HCT116 (cell line): ENCODE measurements at regions not wholly inside any gene's neighbourhood (a gene's known extent, or its start where the extent isn't known, plus 50 kb on each side); places are given as distances from the start of the nearest gene placed in this dataset.

ENCODE experiments used
- ATAC-seq: fragments of 200-7000 bp; cut with Tn5 transposase; 2 replicates; pipeline ENCODE4 v1.9.1; 2020; ENCODE audit warnings: mild to moderate bottlenecking, moderate library complexity
- BruUV-seq: library from RNA; stranded (reverse); fragments of 400-500 nt; replicated peaks from 2 replicates; lab custom pipeline; 2021; lab: Mats Ljungman, UMichigan
- CTCF ChIA-PET: fragments of 300-600 bp; sonication (Branson Sonifier 250); formaldehyde crosslinking; loops from one replicate; lab custom pipeline; 2021; ENCODE audit warnings: antibody characterized with exemption; lab: Charles Lee
- POLR2A ChIA-PET: fragments of 300-600, 350-600 bp; sonication (Branson Sonifier 250); formaldehyde crosslinking; loops from one replicate; lab custom pipeline; 2021; ENCODE audit warnings: antibody characterized with exemption; lab: Charles Lee
- RAD21 ChIA-PET, 2 experiments: fragments of 300-600 bp; sonication (Branson Sonifier 250); formaldehyde crosslinking; loops; one replicate each; lab custom pipeline; 2023; ENCODE audit warnings: low total read pairs in 2 of 2; ENCODE audit not compliant: uncharacterized antibody in 2 of 2, unreplicated experiment in 2 of 2, low non-redundant PET in 1 of 2; lab: Charles Lee
- DNase-seq: peaks from one replicate; pipeline ENCODE4 v3.0.0-alpha.2; 2010; ENCODE audit warnings: low read depth, low spot score
- H2AFZ ChIP-seq: fragments of 200-600 bp; shearing (Covaris generic), sonication (generic); 2 replicates; pipeline ENCODE4 v1.6.1; 2017; ENCODE audit warnings: low read depth, mixed run types, mixed read lengths, antibody characterized with exemption, low read length; ENCODE audit not compliant: poor library complexity, severe bottlenecking
- H3K27ac ChIP-seq: 2 replicates; pipeline ENCODE4 v1.5.1; 2012; ENCODE audit warnings: low read depth, low read length
- H3K27me3 ChIP-seq: fragments of 200-600 bp; sonication (generic); 2 replicates; pipeline ENCODE4 v1.6.1; 2016; ENCODE audit warnings: mixed run types, low read length, mixed read lengths; ENCODE audit not compliant: insufficient read depth
- H3K36me3 ChIP-seq, 2 experiments: fragments of 200-500 bp in 1 of 2; fragments of 200-600 bp in 1 of 2; sonication (Bioruptor generic) in 1 of 2; sonication (generic) in 1 of 2; 2 replicates each; pipeline versions ENCODE4 v1.5.1 to v1.6.1; 2014 to 2016; ENCODE audit warnings: low read length in 2 of 2, inconsistent platforms in 1 of 2, mixed read lengths in 1 of 2, mixed run types in 1 of 2; ENCODE audit not compliant: insufficient read depth in 2 of 2, control insufficient read depth in 1 of 2
- H3K4me1 ChIP-seq, 2 experiments: fragments of 200-600 bp in 1 of 2; sonication (generic) in 1 of 2; 2 replicates each; pipeline versions ENCODE4 v1.5.1 to v1.6.1; 2012 to 2017; ENCODE audit warnings: low read length in 2 of 2, inconsistent platforms in 1 of 2, mild to moderate bottlenecking in 1 of 2, mixed read lengths in 1 of 2, mixed run types in 1 of 2, moderate library complexity in 1 of 2; ENCODE audit not compliant: insufficient read depth in 2 of 2, control insufficient read depth in 1 of 2
- H3K4me2 ChIP-seq: fragments of 200-600 bp; sonication (generic); 2 replicates; pipeline ENCODE4 v1.6.1; 2017; ENCODE audit warnings: mixed run types, low read length, mixed read lengths
- H3K4me3 ChIP-seq, 2 experiments: fragments of 200-600 bp in 1 of 2; sonication (generic) in 1 of 2; replicated peaks in 1 of 2; 2 replicates each; pipeline ENCODE4 v1.5.1; 2011 to 2016; ENCODE audit warnings: low read length in 2 of 2, control low read depth in 1 of 2, low read depth in 1 of 2, mild to moderate bottlenecking in 1 of 2, mixed read lengths in 1 of 2, mixed run types in 1 of 2
- H3K79me2 ChIP-seq: fragments of 200-600 bp; sonication (generic); 2 replicates; pipeline ENCODE4 v1.6.1; 2017; ENCODE audit warnings: mild to moderate bottlenecking, mixed run types, low read length, moderate library complexity, mixed read lengths; ENCODE audit not compliant: insufficient read depth
- H3K9ac ChIP-seq: fragments of 200-600 bp; sonication (generic); 2 replicates; pipeline ENCODE4 v1.6.1; 2016; ENCODE audit warnings: low read length, mixed read lengths
- H3K9me2 ChIP-seq: fragments of 200-600 bp; sonication (generic), shearing (Covaris generic); 2 replicates; pipeline ENCODE4 v1.6.1; 2017; ENCODE audit warnings: mixed run types, mild to moderate bottlenecking, moderate library complexity; ENCODE audit not compliant: insufficient read depth
- H3K9me3 ChIP-seq, 2 experiments: fragments of 200-500 bp in 1 of 2; fragments of 200-600 bp in 1 of 2; sonication (Bioruptor generic) in 1 of 2; sonication (generic) in 1 of 2; 2 replicates each; pipeline ENCODE4 v1.6.1; 2014 to 2017; ENCODE audit warnings: low read length in 2 of 2, mixed read lengths in 2 of 2, inconsistent platforms in 1 of 2, low read depth in 1 of 2, mild to moderate bottlenecking in 1 of 2, mixed run types in 1 of 2, moderate library complexity in 1 of 2; ENCODE audit not compliant: control insufficient read depth in 1 of 2, insufficient read depth in 1 of 2
- H4K20me1 ChIP-seq: fragments of 200-600 bp; sonication (generic), shearing (Covaris generic); 2 replicates; pipeline ENCODE4 v1.6.1; 2017; ENCODE audit warnings: mixed run types, mild to moderate bottlenecking, moderate library complexity; ENCODE audit not compliant: insufficient read depth
- CBX3 ChIP-seq: IDR thresholded peaks from 2 replicates; pipeline ENCODE4 v1.6.1; 2012; ENCODE audit warnings: low read depth
- EGR1 ChIP-seq: IDR thresholded peaks from 2 replicates; pipeline ENCODE4 v1.6.1; 2012; ENCODE audit warnings: low read depth
- ELF1 ChIP-seq: IDR thresholded peaks from 2 replicates; pipeline ENCODE4 v1.6.1; 2012; ENCODE audit warnings: low read depth, borderline replicate concordance
- EZH2phosphoT487 ChIP-seq: fragments of 200-600 bp; IDR thresholded peaks from 2 replicates; pipeline ENCODE4 v1.6.1; 2018; ENCODE audit warnings: antibody characterized with exemption, borderline replicate concordance
- POLR2A ChIP-seq: IDR thresholded peaks from 2 replicates; pipeline ENCODE4 v1.7.0; 2011; ENCODE audit warnings: borderline replicate concordance; ENCODE audit not compliant: insufficient read depth, insufficient read length; ENCODE audit errors: extremely low read depth
- POLR2AphosphoS5 ChIP-seq: IDR thresholded peaks from 2 replicates; pipeline ENCODE4 v1.6.1; 2011; ENCODE audit warnings: mild to moderate bottlenecking, low read depth, low read length, moderate library complexity
- REST ChIP-seq: IDR thresholded peaks from 2 replicates; pipeline ENCODE4 v1.6.1; 2012; ENCODE audit warnings: low read depth
- SIN3A ChIP-seq: IDR thresholded peaks from 2 replicates; pipeline ENCODE4 v1.6.1; 2012; ENCODE audit warnings: low read depth
- SRF ChIP-seq: IDR thresholded peaks from 2 replicates; pipeline ENCODE4 v1.6.1; 2012; ENCODE audit warnings: low read depth
- YY1 ChIP-seq: IDR thresholded peaks from 2 replicates; pipeline ENCODE4 v1.6.1; 2011; ENCODE audit warnings: low read length, low read depth, moderate library complexity, mild to moderate bottlenecking; ENCODE audit not compliant: insufficient replicate concordance; ENCODE audit errors: extremely low read depth
- ZBTB33 ChIP-seq: IDR thresholded peaks from 2 replicates; pipeline ENCODE4 v1.6.1; 2011; ENCODE audit warnings: mild to moderate bottlenecking, low read length, moderate library complexity; ENCODE audit not compliant: insufficient replicate concordance; ENCODE audit errors: extremely low read depth
- ZFX ChIP-seq: fragments of 450-650 bp; IDR thresholded peaks from 2 replicates; pipeline ENCODE4 v1.6.1; 2017
- intact Hi-C: fragments of 100-400 bp; cut with micrococcal nuclease; formaldehyde crosslinking; loops from 2 replicates; pipeline ENCODE4 v1.10.0; 2022

- no peaks in the 10 kb centered on the region for H3K79me2 ChIP-seq
- intact Hi-C loops = no loop called here
- no peaks in the 10 kb centered on the region for H4K20me1 ChIP-seq
- no peak for TF ChIP-seq EZH2phosphoT487
- no peak for TF ChIP-seq EGR1
- no peak for TF ChIP-seq POLR2A
- no peak for TF ChIP-seq POLR2AphosphoS5
- no peak for TF ChIP-seq CBX3
- TF ChIP-seq, all 23 proteins: peak for 0
- Histone ChIP-seq H2AFZ (no peak overlapping the region), H3K36me3 (no peaks in the 10 kb centered on the region), H3K9me3 (no peaks in the 10 kb centered on the region), H3K4me2 (no peak overlapping the region), H3K9ac (no peak overlapping the region), H3K4me3 (no peak overlapping the region), H3K9me2 (no peaks in the 10 kb centered on the region), H3K27ac (no peak overlapping the region), H3K4me1 (no peaks in the 10 kb centered on the region), H3K27me3 (0 out of 2 replicates have a peak, but pooled peaks cover 5% of the 10 kb centered on the region)
- ATAC-seq = no peak
- ChIA-PET CTCF (no interaction called here), POLR2A (no interaction called here), RAD21 (no interaction called here)
- BruUV-seq = no TSS peak
- DNase-seq = no peak
Observed at GRCh38 chr2:122100346-122100745, 344.9 kb downstream of the TSN start.

- intact Hi-C loops = no loop called here
- H3K9ac ChIP-seq = no peak overlapping the region
- TF ChIP-seq POLR2A (no peak), ELF1 (no peak), SIN3A (no peak), SRF (no peak), REST (no peak), YY1 (no peak), CBX3 (no peak), ZFX (no peak), EGR1 (no peak), ZBTB33 (no peak)
- ATAC-seq = no peak
- no peak overlapping the region for H3K4me2 ChIP-seq
- H3K9me3 ChIP-seq = no peaks in the 10 kb centered on the region
- no peaks in the 10 kb centered on the region for H4K20me1 ChIP-seq
- H3K36me3 ChIP-seq = no peaks in the 10 kb centered on the region
- H2AFZ ChIP-seq = no peak overlapping the region
- RAD21 ChIA-PET = no interaction called here
- no peaks in the 10 kb centered on the region for H3K4me1 ChIP-seq
- no peaks in the 10 kb centered on the region for H3K79me2 ChIP-seq
- CTCF ChIA-PET = no interaction called here
- H3K27ac ChIP-seq = no peak overlapping the region
- 0 out of 2 replicates have a peak, but pooled peaks cover under 1% of the 10 kb centered on the region for H3K27me3 ChIP-seq
- no TSS peak for BruUV-seq
- POLR2A ChIA-PET = no interaction called here
- no peaks in the 10 kb centered on the region for H3K9me2 ChIP-seq
- H3K4me3 ChIP-seq = no peak overlapping the region
- DNase-seq = no peak
Observed at GRCh38 chr2:122100756-122101155, 345.3 kb downstream of the TSN start.
